HUES64 (cell line): ENCODE measurements at regions not wholly inside any gene's neighbourhood (a gene's known extent, or its start where the extent isn't known, plus 50 kb on each side); places are given as distances from the start of the nearest gene placed in this dataset.

Experiments
- H3K27ac ChIP-seq: 2 replicates; pipeline ENCODE4 v1.7.0; 2013; ENCODE audit warnings: low read depth, low read length, inconsistent platforms
- H3K27me3 ChIP-seq: 2 replicates; pipeline ENCODE4 v1.6.1; 2013; ENCODE audit warnings: mild to moderate bottlenecking, low read length; ENCODE audit not compliant: insufficient read depth
- H3K36me3 ChIP-seq: 2 replicates; pipeline ENCODE4 v1.6.1; 2013; ENCODE audit warnings: mild to moderate bottlenecking, low read length; ENCODE audit not compliant: insufficient read depth
- H3K4me1 ChIP-seq: 2 replicates; pipeline ENCODE4 v1.6.1; 2013; ENCODE audit warnings: mild to moderate bottlenecking, low read length, moderate library complexity; ENCODE audit not compliant: insufficient read depth
- H3K4me3 ChIP-seq: 2 replicates; pipeline ENCODE4 v1.5.1; 2013; ENCODE audit warnings: mild to moderate bottlenecking, low read length, moderate library complexity
- H3K9ac ChIP-seq: 2 replicates; pipeline ENCODE4 v1.6.1; 2013; ENCODE audit warnings: mild to moderate bottlenecking, low read depth, low read length
- H3K9me3 ChIP-seq: 2 replicates; pipeline ENCODE4 v1.6.1; 2013; ENCODE audit warnings: low read depth, low read length; ENCODE audit not compliant: insufficient read depth
- WGBS: fragments of 150-250, 120-280 bp; methylation state at CpG from one replicate; pipeline ENCODE4 v1.1.7; 2013; ENCODE audit warnings: missing lambda C conversion rate; 5-methylcytosine and 5-hydroxymethylcytosine counted together

GRCh38 chr11:97979741-97980140 lies 1041.0 kb upstream of the CNTN5 start:
- Histone ChIP-seq H3K9me3 (no peaks in the 10 kb centered on the region), H3K36me3 (no peaks in the 10 kb centered on the region), H3K4me3 (no peak overlapping the region), H3K27ac (no peak overlapping the region), H3K9ac (no peak overlapping the region), H3K4me1 (peaks cover 5% of the 10 kb centered on the region), H3K27me3 (no peaks in the 10 kb centered on the region)
- WGBS = 97% methylated on average over 2 of the region's 2 CpGs

GRCh38 chr11:97982512-97982911 lies 1038.2 kb upstream of the CNTN5 start:
- Histone ChIP-seq H3K9me3 (no peaks in the 10 kb centered on the region), H3K4me1 (no peaks in the 10 kb centered on the region), H3K4me3 (no peak overlapping the region), H3K27ac (no peak overlapping the region), H3K27me3 (no peaks in the 10 kb centered on the region), H3K9ac (no peak overlapping the region), H3K36me3 (no peaks in the 10 kb centered on the region)
- 92% methylated on average over 6 of the region's 6 CpGs for WGBS

- no peak overlapping the region for H3K27ac ChIP-seq
- H3K4me1 ChIP-seq = no peaks in the 10 kb centered on the region
- no peaks in the 10 kb centered on the region for H3K9me3 ChIP-seq
- H3K9ac ChIP-seq = no peak overlapping the region
- H3K27me3 ChIP-seq = no peaks in the 10 kb centered on the region
- no peak overlapping the region for H3K4me3 ChIP-seq
- H3K36me3 ChIP-seq = no peaks in the 10 kb centered on the region
- WGBS = no CpG with 5 or more reads among the region's 2 CpGs
These were observed 1031.6 kb upstream of the CNTN5 start for GRCh38 chr11:97989121-97989520.

GRCh38 chr11:97990162-97990920 lies 1030.4 kb upstream of the CNTN5 start:
- Histone ChIP-seq H3K4me3 (no peak overlapping the region), H3K36me3 (no peaks in the 10 kb centered on the region), H3K27ac (no peak overlapping the region), H3K27me3 (no peaks in the 10 kb centered on the region), H3K9me3 (no peaks in the 10 kb centered on the region), H3K9ac (no peak overlapping the region), H3K4me1 (peaks cover 6% of the 10 kb centered on the region; the same call in 1 of the 2 replicates)
- WGBS = 63% methylated on average over 3 of the region's 4 CpGs

- H3K9ac ChIP-seq = no peak overlapping the region
- peaks cover 18% of the 10 kb centered on the region; the same call in 1 of the 2 replicates for H3K4me1 ChIP-seq
- H3K9me3 ChIP-seq = no peaks in the 10 kb centered on the region
- H3K27me3 ChIP-seq = no peaks in the 10 kb centered on the region
- H3K4me3 ChIP-seq = no peak overlapping the region
- 100% methylated on average over 3 of the region's 4 CpGs for WGBS
- H3K36me3 ChIP-seq = no peaks in the 10 kb centered on the region
- H3K27ac ChIP-seq = no peak overlapping the region
These were observed 1027.2 kb upstream of the CNTN5 start for GRCh38 chr11:97993562-97993961.

- Histone ChIP-seq H3K4me1 (peaks cover 18% of the 10 kb centered on the region; the same call in 1 of the 2 replicates), H3K27me3 (no peaks in the 10 kb centered on the region), H3K9ac (no peak overlapping the region), H3K27ac (no peak overlapping the region), H3K9me3 (no peaks in the 10 kb centered on the region), H3K36me3 (no peaks in the 10 kb centered on the region), H3K4me3 (no peak overlapping the region)
- 80% methylated on average over 3 of the region's 3 CpGs for WGBS
These were observed 1024.9 kb upstream of the CNTN5 start for GRCh38 chr11:97995874-97996273.

- no peaks in the 10 kb centered on the region for H3K27me3 ChIP-seq
- H3K9ac ChIP-seq = no peak overlapping the region
- no peak overlapping the region for H3K27ac ChIP-seq
- 90% methylated on average over 2 of the region's 3 CpGs for WGBS
- no peaks in the 10 kb centered on the region for H3K9me3 ChIP-seq
- peaks cover 18% of the 10 kb centered on the region; the same call in 1 of the 2 replicates for H3K4me1 ChIP-seq
- H3K36me3 ChIP-seq = no peaks in the 10 kb centered on the region
- H3K4me3 ChIP-seq = no peak overlapping the region
These were observed 1024.0 kb upstream of the CNTN5 start for GRCh38 chr11:97996762-97997161.

GRCh38 chr11:98003606-98004371 lies 1017.0 kb upstream of the CNTN5 start:
- Histone ChIP-seq H3K4me1 (no peaks in the 10 kb centered on the region), H3K27ac (no peak overlapping the region), H3K4me3 (no peak overlapping the region), H3K27me3 (no peaks in the 10 kb centered on the region), H3K36me3 (no peaks in the 10 kb centered on the region), H3K9ac (no peak overlapping the region), H3K9me3 (no peaks in the 10 kb centered on the region)
- WGBS = 86% methylated on average over 1 of the region's 1 CpG

- WGBS = 95% methylated on average over 2 of the region's 2 CpGs
- H3K4me1 ChIP-seq = no peaks in the 10 kb centered on the region
- H3K27me3 ChIP-seq = no peaks in the 10 kb centered on the region
- H3K9me3 ChIP-seq = 0 out of 2 replicates have a peak, but pooled peaks cover under 1% of the 10 kb centered on the region
- no peak overlapping the region for H3K4me3 ChIP-seq
- no peak overlapping the region for H3K27ac ChIP-seq
- H3K36me3 ChIP-seq = 0 out of 2 replicates have a peak, but pooled peaks cover 2% of the 10 kb centered on the region
- H3K9ac ChIP-seq = no peak overlapping the region
These were observed 1013.7 kb upstream of the CNTN5 start for GRCh38 chr11:98007072-98007471.

GRCh38 chr11:98027652-98028051 lies 993.1 kb upstream of the CNTN5 start:
- 84% methylated on average over 2 of the region's 2 CpGs for WGBS

GRCh38 chr11:98029832-98030231 lies 990.9 kb upstream of the CNTN5 start:
- Histone ChIP-seq H3K27me3 (no peaks in the 10 kb centered on the region), H3K9me3 (no peaks in the 10 kb centered on the region), H3K4me1 (no peaks in the 10 kb centered on the region), H3K9ac (no peak overlapping the region), H3K27ac (no peak overlapping the region), H3K4me3 (no peak overlapping the region), H3K36me3 (no peaks in the 10 kb centered on the region)
- WGBS = 94% methylated on average over 1 of the region's 1 CpG

More at GRCh38 chr11:98027652-98028051, 993.1 kb upstream of the CNTN5 start:
- Histone ChIP-seq H3K9ac (no peak overlapping the region), H3K9me3 (no peaks in the 10 kb centered on the region), H3K27me3 (no peaks in the 10 kb centered on the region), H3K4me3 (no peak overlapping the region), H3K27ac (no peak overlapping the region), H3K4me1 (no peaks in the 10 kb centered on the region), H3K36me3 (no peaks in the 10 kb centered on the region)
